Parathyroid adenoma (tissue), 2 donors: ENCODE measurements at regions not wholly inside any gene's neighbourhood (a gene's known extent, or its start where the extent isn't known, plus 50 kb on each side); places are given as distances from the start of the nearest gene placed in this dataset.

Source experiments
- H2AFZ ChIP-seq: fragments of 300-600 bp; sonication (generic); one replicate; pipeline ENCODE4 v1.7.0; 2017; ENCODE audit warnings: antibody characterized with exemption, mild to moderate bottlenecking
- H3K27ac ChIP-seq: fragments of 300-600 bp; sonication (generic); one replicate; pipeline ENCODE4 v1.7.0; 2017
- H3K27me3 ChIP-seq: fragments of 300-600 bp; sonication (generic); one replicate; pipeline ENCODE4 v1.7.0; 2017; ENCODE audit warnings: low read length; ENCODE audit not compliant: control insufficient read depth, insufficient read depth
- H3K36me3 ChIP-seq: fragments of 300-600 bp; sonication (generic); one replicate; pipeline ENCODE4 v1.7.0; 2017; ENCODE audit warnings: low read length; ENCODE audit not compliant: control insufficient read depth, insufficient read depth
- H3K4me1 ChIP-seq: fragments of 300-600 bp; sonication (generic); one replicate; pipeline ENCODE4 v1.7.0; 2017; ENCODE audit warnings: control low read depth
- H3K4me2 ChIP-seq: fragments of 300-600 bp; sonication (generic); one replicate; pipeline ENCODE4 v1.7.0; 2017; ENCODE audit warnings: low read length
- H3K4me3 ChIP-seq: fragments of 300-600 bp; sonication (generic); one replicate; pipeline ENCODE4 v1.7.0; 2017; ENCODE audit warnings: low read depth, low read length
- H3K79me2 ChIP-seq: fragments of 300-600 bp; sonication (generic); one replicate; pipeline ENCODE4 v1.7.0; 2017; ENCODE audit warnings: control low read depth
- H3K9ac ChIP-seq: fragments of 300-600 bp; sonication (generic); one replicate; pipeline ENCODE4 v1.7.0; 2017; ENCODE audit warnings: mild to moderate bottlenecking
- H3K9me3 ChIP-seq: fragments of 300-600 bp; sonication (generic); one replicate; pipeline ENCODE4 v1.7.0; 2017; ENCODE audit warnings: low read length; ENCODE audit not compliant: control insufficient read depth
- CTCF ChIP-seq: fragments of 300-600 bp; sonication (generic); IDR thresholded peaks from one replicate; pipeline ENCODE4 v1.7.0; 2017; ENCODE audit warnings: antibody characterized with exemption, mild to moderate bottlenecking
- donor health status: primary hyperparathyroidism.

GRCh38 chr18:2411381-2411960, 159.8 kb downstream of the METTL4 start:
- H3K4me1 ChIP-seq = no peaks in the 10 kb centered on the region
- no peak overlapping the region for H3K4me3 ChIP-seq
- no peak overlapping the region for H3K9ac ChIP-seq
- H3K36me3 ChIP-seq = no peaks in the 10 kb centered on the region
- no peak overlapping the region for H2AFZ ChIP-seq
- H3K27ac ChIP-seq = no peak overlapping the region
- no peak overlapping the region for H3K4me2 ChIP-seq
- TF ChIP-seq CTCF = no peak
- H3K27me3 ChIP-seq = no peaks in the 10 kb centered on the region
- H3K9me3 ChIP-seq = no peaks in the 10 kb centered on the region
- H3K79me2 ChIP-seq = no peaks in the 10 kb centered on the region

GRCh38 chr18:2412281-2412680, 159.0 kb downstream of the METTL4 start:
- no peak for TF ChIP-seq CTCF
- Histone ChIP-seq H3K9me3 (no peaks in the 10 kb centered on the region), H3K4me3 (no peak overlapping the region), H3K4me2 (no peak overlapping the region), H3K4me1 (no peaks in the 10 kb centered on the region), H2AFZ (no peak overlapping the region), H3K27me3 (no peaks in the 10 kb centered on the region), H3K27ac (no peak overlapping the region), H3K9ac (no peak overlapping the region), H3K36me3 (no peaks in the 10 kb centered on the region), H3K79me2 (no peaks in the 10 kb centered on the region)

GRCh38 chr18:2412996-2413751, 158.1 kb downstream of the METTL4 start:
- no peak for TF ChIP-seq CTCF
- no peaks in the 10 kb centered on the region for H3K4me1 ChIP-seq

GRCh38 chr18:2414235-2414634, 157.1 kb downstream of the METTL4 start:
- Histone ChIP-seq H3K9ac (no peak overlapping the region), H2AFZ (no peak overlapping the region), H3K4me3 (no peak overlapping the region), H3K27ac (no peak overlapping the region), H3K27me3 (no peaks in the 10 kb centered on the region), H3K36me3 (no peaks in the 10 kb centered on the region), H3K4me1 (no peaks in the 10 kb centered on the region), H3K9me3 (no peaks in the 10 kb centered on the region), H3K4me2 (no peak overlapping the region), H3K79me2 (no peaks in the 10 kb centered on the region)
- no peak for TF ChIP-seq CTCF

More at GRCh38 chr18:2412996-2413751, 158.1 kb downstream of the METTL4 start:
- no peaks in the 10 kb centered on the region for H3K9me3 ChIP-seq
- no peaks in the 10 kb centered on the region for H3K79me2 ChIP-seq
- no peaks in the 10 kb centered on the region for H3K27me3 ChIP-seq
- no peaks in the 10 kb centered on the region for H3K36me3 ChIP-seq
- no peak overlapping the region for H2AFZ ChIP-seq
- no peak overlapping the region for H3K4me3 ChIP-seq
- H3K4me2 ChIP-seq = no peak overlapping the region
- H3K27ac ChIP-seq = no peak overlapping the region
- H3K9ac ChIP-seq = no peak overlapping the region

GRCh38 chr18:2415656-2416055, 155.6 kb downstream of the METTL4 start:
- Histone ChIP-seq H3K4me3 (no peak overlapping the region), H3K9ac (no peak overlapping the region), H3K79me2 (no peaks in the 10 kb centered on the region), H3K36me3 (no peaks in the 10 kb centered on the region), H3K27ac (no peak overlapping the region), H2AFZ (no peak overlapping the region), H3K4me2 (no peak overlapping the region), H3K27me3 (no peaks in the 10 kb centered on the region), H3K4me1 (no peaks in the 10 kb centered on the region), H3K9me3 (no peaks in the 10 kb centered on the region)
- no peak for TF ChIP-seq CTCF
